ENCODE measurements at regions not wholly inside any gene's neighbourhood (a gene's known extent, or its start where the extent isn't known, plus 50 kb on each side); places are given as distances from the start of the nearest gene placed in this dataset.

- TF ChIP-seq KDM5B (IDR thresholded peaks at IDR 0.05; ENCODE audit: insufficient replicate concordance, low read depth, low read length) = no peak
Measured at GRCh38 chr6:141110481-141110880, 1022.2 kb upstream of the GJE1 start (continued).

- Histone ChIP-seq H2AFZ (ENCODE audit: low read depth, low read length) (no peak overlapping the region), H3K9ac (ENCODE audit: insufficient read depth in 1 of 2, low read depth in 2 of 2, low read length in 2 of 2) (no peak overlapping the region), H3K27ac (ENCODE audit: extremely low read depth, low read depth, low read length) (no peak overlapping the region), H3K4me3 (no peak overlapping the region), H3K9me1 (ENCODE audit: control insufficient read depth, insufficient read depth, low read length) (no peaks in the 10 kb centered on the region), H4K20me1 (replicated peaks; ENCODE audit: control insufficient read depth, insufficient read depth, low read length) (no peaks in the 10 kb centered on the region), H3K4me2 (ENCODE audit: insufficient read depth, low read length) (no peak overlapping the region), H3K27me3 (ENCODE audit: control insufficient read depth in 2 of 2, insufficient read depth in 2 of 2, low read length in 2 of 2) (no peaks in the 10 kb centered on the region), H3K9me3 (replicated peaks; ENCODE audit: control insufficient read depth, insufficient read depth, low read depth, low read length) (no peaks in the 10 kb centered on the region; the same call in 1 of the 2 replicates), H3K36me3 (ENCODE audit: control insufficient read depth, insufficient read depth, low read length) (no peaks in the 10 kb centered on the region), H3K4me1 (replicated peaks in 1 of 2; ENCODE audit: control insufficient read depth in 2 of 2, insufficient read depth in 2 of 2, low read length in 2 of 2) (no peaks in the 10 kb centered on the region), H3K79me2 (ENCODE audit: control insufficient read depth, insufficient read depth, low read length) (no peaks in the 10 kb centered on the region)
- intact Hi-C loops (cut with micrococcal nuclease) (no loop called here), in situ Hi-C loops (cut with MboI) (no loop called here)
- FAIRE-seq = no peak
- WGBS (ENCODE audit: insufficient coverage, low coverage, missing lambda C conversion rate) = 0% methylated on average over 1 of the region's 1 CpG
- no TSS peak for BruUV-seq (replicated peaks)
- DNase-seq (ENCODE audit: extremely low read depth in 1 of 4, low spot score in 3 of 4) = no peak
- ChIA-PET CTCF (ENCODE audit: low intra/inter-chr PET ratio) (interaction anchor here (0.6 kb wide), 1 partner anchor 20 kb away, joined by 3 read pairs; no protein-coding TSS in a partner anchor), POLR2A (no interaction called here)
- no peak for ATAC-seq
- no peak for TF ChIP-seq SLC30A9 (CRISPR knock-in tag; IDR thresholded peaks at IDR 0.05)
- TF ChIP-seq, protein P1, sequence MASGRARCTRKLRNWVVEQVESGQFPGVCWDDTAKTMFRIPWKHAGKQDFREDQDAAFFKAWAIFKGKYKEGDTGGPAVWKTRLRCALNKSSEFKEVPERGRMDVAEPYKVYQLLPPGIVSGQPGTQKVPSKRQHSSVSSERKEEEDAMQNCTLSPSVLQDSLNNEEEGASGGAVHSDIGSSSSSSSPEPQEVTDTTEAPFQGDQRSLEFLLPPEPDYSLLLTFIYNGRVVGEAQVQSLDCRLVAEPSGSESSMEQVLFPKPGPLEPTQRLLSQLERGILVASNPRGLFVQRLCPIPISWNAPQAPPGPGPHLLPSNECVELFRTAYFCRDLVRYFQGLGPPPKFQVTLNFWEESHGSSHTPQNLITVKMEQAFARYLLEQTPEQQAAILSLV (tag; IDR thresholded peaks at IDR 0.05) = no peak
- TF ChIP-seq, protein P2, sequence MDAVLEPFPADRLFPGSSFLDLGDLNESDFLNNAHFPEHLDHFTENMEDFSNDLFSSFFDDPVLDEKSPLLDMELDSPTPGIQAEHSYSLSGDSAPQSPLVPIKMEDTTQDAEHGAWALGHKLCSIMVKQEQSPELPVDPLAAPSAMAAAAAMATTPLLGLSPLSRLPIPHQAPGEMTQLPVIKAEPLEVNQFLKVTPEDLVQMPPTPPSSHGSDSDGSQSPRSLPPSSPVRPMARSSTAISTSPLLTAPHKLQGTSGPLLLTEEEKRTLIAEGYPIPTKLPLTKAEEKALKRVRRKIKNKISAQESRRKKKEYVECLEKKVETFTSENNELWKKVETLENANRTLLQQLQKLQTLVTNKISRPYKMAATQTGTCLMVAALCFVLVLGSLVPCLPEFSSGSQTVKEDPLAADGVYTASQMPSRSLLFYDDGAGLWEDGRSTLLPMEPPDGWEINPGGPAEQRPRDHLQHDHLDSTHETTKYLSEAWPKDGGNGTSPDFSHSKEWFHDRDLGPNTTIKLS (IDR thresholded peaks at IDR 0.05; ENCODE audit: borderline replicate concordance, low read depth) = no peak
- TF ChIP-seq MTA1 (IDR thresholded peaks at IDR 0.05; ENCODE audit: borderline replicate concordance) = no peak
- TF ChIP-seq NR4A1 (CRISPR knock-in tag; IDR thresholded peaks at IDR 0.05) = no peak
- no peak for TF ChIP-seq NR4A1 (tag; IDR thresholded peaks at IDR 0.05)
- TF ChIP-seq ZNF764 (CRISPR knock-in tag; IDR thresholded peaks at IDR 0.05; ENCODE audit: low read depth) = no peak
- TF ChIP-seq ZNF707 (CRISPR knock-in tag; conservative IDR thresholded peaks at IDR 0.05) = no peak
- TF ChIP-seq XRCC3 (IDR thresholded peaks at IDR 0.05) = no peak
- no peak for TF ChIP-seq E2F4 (CRISPR knock-in tag; IDR thresholded peaks at IDR 0.05; ENCODE audit: low read depth)
- TF ChIP-seq TOE1 (IDR thresholded peaks at IDR 0.05; ENCODE audit: borderline replicate concordance) = no peak
- TF ChIP-seq TOE1 (CRISPR knock-in tag; IDR thresholded peaks at IDR 0.05; ENCODE audit: borderline replicate concordance, low read depth) = no peak
- TF ChIP-seq, protein P3, sequence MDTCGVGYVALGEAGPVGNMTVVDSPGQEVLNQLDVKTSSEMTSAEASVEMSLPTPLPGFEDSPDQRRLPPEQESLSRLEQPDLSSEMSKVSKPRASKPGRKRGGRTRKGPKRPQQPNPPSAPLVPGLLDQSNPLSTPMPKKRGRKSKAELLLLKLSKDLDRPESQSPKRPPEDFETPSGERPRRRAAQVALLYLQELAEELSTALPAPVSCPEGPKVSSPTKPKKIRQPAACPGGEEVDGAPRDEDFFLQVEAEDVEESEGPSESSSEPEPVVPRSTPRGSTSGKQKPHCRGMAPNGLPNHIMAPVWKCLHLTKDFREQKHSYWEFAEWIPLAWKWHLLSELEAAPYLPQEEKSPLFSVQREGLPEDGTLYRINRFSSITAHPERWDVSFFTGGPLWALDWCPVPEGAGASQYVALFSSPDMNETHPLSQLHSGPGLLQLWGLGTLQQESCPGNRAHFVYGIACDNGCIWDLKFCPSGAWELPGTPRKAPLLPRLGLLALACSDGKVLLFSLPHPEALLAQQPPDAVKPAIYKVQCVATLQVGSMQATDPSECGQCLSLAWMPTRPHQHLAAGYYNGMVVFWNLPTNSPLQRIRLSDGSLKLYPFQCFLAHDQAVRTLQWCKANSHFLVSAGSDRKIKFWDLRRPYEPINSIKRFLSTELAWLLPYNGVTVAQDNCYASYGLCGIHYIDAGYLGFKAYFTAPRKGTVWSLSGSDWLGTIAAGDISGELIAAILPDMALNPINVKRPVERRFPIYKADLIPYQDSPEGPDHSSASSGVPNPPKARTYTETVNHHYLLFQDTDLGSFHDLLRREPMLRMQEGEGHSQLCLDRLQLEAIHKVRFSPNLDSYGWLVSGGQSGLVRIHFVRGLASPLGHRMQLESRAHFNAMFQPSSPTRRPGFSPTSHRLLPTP (IDR thresholded peaks at IDR 0.05; ENCODE audit: borderline replicate concordance, extremely low read depth, insufficient read length) = no peak
- no peak for TF ChIP-seq GATA2 (CRISPR knock-in tag; IDR thresholded peaks at IDR 0.05)
Measured at GRCh38 chr6:141107591-141108160, 1025.0 kb upstream of the GJE1 start.

All from K562 (cell line).